WTC11 (cell line): ENCODE measurements at regions not wholly inside any gene's neighbourhood (a gene's known extent, or its start where the extent isn't known, plus 50 kb on each side); places are given as distances from the start of the nearest gene placed in this dataset.

Source experiments
- ATAC-seq: fragments of 200-7000 bp; cut with Tn5 transposase; 2 replicates; pipeline ENCODE4 v1.10.0; 2021; ENCODE audit warnings: mild to moderate bottlenecking, moderate library complexity
- CTCF ChIA-PET: fragments of 300-600 bp; sonication (Branson Sonifier 250); formaldehyde crosslinking; loops from one replicate; lab custom pipeline; 2021; ENCODE audit warnings: antibody characterized with exemption; lab: Charles Lee
- POLR2A ChIA-PET: fragments of 350-600 bp; sonication (Branson Sonifier 250); formaldehyde crosslinking; loops from one replicate; lab custom pipeline; 2021; ENCODE audit warnings: antibody characterized with exemption; lab: Charles Lee
- DNase-seq: peaks from one replicate; pipeline ENCODE4 v3.0.0; 2021; ENCODE audit warnings: low spot score
- H3K27ac Mint-ChIP-seq: 2 replicates; pipeline ENCODE4 v1.8.0; 2021; ENCODE audit warnings: mixed read lengths
- H3K27me3 Mint-ChIP-seq: 2 replicates; pipeline ENCODE4 v1.8.0; 2021; ENCODE audit warnings: low read depth, mild to moderate bottlenecking, moderate library complexity, mixed read lengths
- H3K36me3 Mint-ChIP-seq: 2 replicates; pipeline ENCODE4 v1.8.0; 2021; ENCODE audit warnings: mixed read lengths
- H3K4me1 Mint-ChIP-seq: 2 replicates; pipeline ENCODE4 v1.8.0; 2022; ENCODE audit warnings: mixed read lengths
- H3K4me3 Mint-ChIP-seq: 2 replicates; pipeline ENCODE4 v1.8.0; 2021; ENCODE audit warnings: mild to moderate bottlenecking, moderate library complexity, mixed read lengths
- H3K9me3 Mint-ChIP-seq: 2 replicates; pipeline ENCODE4 v1.8.0; 2021; ENCODE audit warnings: mixed read lengths
- EMX1 ChIP-seq: fragments of 250-450 bp; sonication (Bioruptor Pico); IDR thresholded peaks from 2 replicates; pipeline ENCODE4 v1.8.0; 2021; ENCODE audit warnings: mild to moderate bottlenecking
- FOXJ3 ChIP-seq: sonication (generic); formaldehyde crosslinking; IDR thresholded peaks from 2 replicates; pipeline ENCODE4 v1.9.0; 2021; ENCODE audit warnings: missing genetic modification reagents, mild to moderate bottlenecking, borderline replicate concordance
- KAT7 ChIP-seq: sonication (generic); formaldehyde crosslinking; IDR thresholded peaks from 2 replicates; pipeline ENCODE4 v1.8.1; 2023; ENCODE audit warnings: missing genetic modification reagents, mild to moderate bottlenecking, borderline replicate concordance
- MAX ChIP-seq: sonication (generic); formaldehyde crosslinking; IDR thresholded peaks from 2 replicates; pipeline ENCODE4 v1.8.0; 2022; ENCODE audit warnings: mild to moderate bottlenecking, missing genetic modification reagents
- NR2C2 ChIP-seq: sonication (generic); formaldehyde crosslinking; IDR thresholded peaks from 2 replicates; pipeline ENCODE4 v1.8.0; 2022; ENCODE audit warnings: mild to moderate bottlenecking, missing genetic modification reagents
- PRRX2 ChIP-seq: fragments of 250-450 bp; sonication (Bioruptor Pico); IDR thresholded peaks from 2 replicates; pipeline ENCODE4 v1.8.0; 2021; ENCODE audit warnings: mild to moderate bottlenecking
- RELA ChIP-seq: sonication (generic); formaldehyde crosslinking; IDR thresholded peaks from 2 replicates; pipeline ENCODE4 v1.8.1; 2022; ENCODE audit warnings: missing genetic modification reagents, mild to moderate bottlenecking, borderline replicate concordance
- ZBTB43 ChIP-seq: sonication (generic); formaldehyde crosslinking; IDR thresholded peaks from 2 replicates; pipeline ENCODE4 v1.8.1; 2023; ENCODE audit warnings: mild to moderate bottlenecking, missing genetic modification reagents
- ZNF138 ChIP-seq: sonication (generic); formaldehyde crosslinking; conservative IDR thresholded peaks from 2 replicates; pipeline ENCODE4 v1.8.1; 2022; ENCODE audit warnings: mild to moderate bottlenecking, moderate library complexity, missing genetic modification reagents
- ZNF219 ChIP-seq: sonication (generic); formaldehyde crosslinking; IDR thresholded peaks from 2 replicates; pipeline ENCODE4 v1.8.0; 2023; ENCODE audit warnings: missing genetic modification reagents, mild to moderate bottlenecking, borderline replicate concordance
- ZNF263 ChIP-seq: sonication (generic); formaldehyde crosslinking; IDR thresholded peaks from 2 replicates; pipeline ENCODE4 v1.8.1; 2022; ENCODE audit warnings: low read depth, mild to moderate bottlenecking, moderate library complexity, missing genetic modification reagents
- ZNF396 ChIP-seq: fragments of 250-450 bp; sonication (Bioruptor Pico); IDR thresholded peaks from 2 replicates; pipeline ENCODE4 v1.8.0; 2021; ENCODE audit warnings: mild to moderate bottlenecking, moderate library complexity, borderline replicate concordance
- ZNF671 ChIP-seq: fragments of 250-450 bp; sonication (Bioruptor Pico); IDR thresholded peaks from 2 replicates; pipeline ENCODE4 v1.8.0; 2021; ENCODE audit warnings: mild to moderate bottlenecking
- TF ChIP-seq, protein P1 (sequence below): sonication (generic); formaldehyde crosslinking; IDR thresholded peaks from 2 replicates; pipeline ENCODE4 v1.8.1; 2023; ENCODE audit warnings: mild to moderate bottlenecking, missing genetic modification reagents
- TF ChIP-seq, protein P2 (sequence below): sonication (generic); formaldehyde crosslinking; IDR thresholded peaks from 2 replicates; pipeline ENCODE4 v1.8.0; 2022; ENCODE audit warnings: mild to moderate bottlenecking, missing genetic modification reagents
- TF ChIP-seq, protein P3 (sequence below): sonication (generic); formaldehyde crosslinking; IDR thresholded peaks from 2 replicates; pipeline ENCODE4 v1.8.1; 2023; ENCODE audit warnings: mild to moderate bottlenecking, moderate library complexity, missing genetic modification reagents
- TF ChIP-seq, protein P4 (sequence below): sonication (generic); formaldehyde crosslinking; IDR thresholded peaks from 2 replicates; pipeline ENCODE4 v1.8.0; 2022; ENCODE audit warnings: mild to moderate bottlenecking, missing genetic modification reagents

DNA sequence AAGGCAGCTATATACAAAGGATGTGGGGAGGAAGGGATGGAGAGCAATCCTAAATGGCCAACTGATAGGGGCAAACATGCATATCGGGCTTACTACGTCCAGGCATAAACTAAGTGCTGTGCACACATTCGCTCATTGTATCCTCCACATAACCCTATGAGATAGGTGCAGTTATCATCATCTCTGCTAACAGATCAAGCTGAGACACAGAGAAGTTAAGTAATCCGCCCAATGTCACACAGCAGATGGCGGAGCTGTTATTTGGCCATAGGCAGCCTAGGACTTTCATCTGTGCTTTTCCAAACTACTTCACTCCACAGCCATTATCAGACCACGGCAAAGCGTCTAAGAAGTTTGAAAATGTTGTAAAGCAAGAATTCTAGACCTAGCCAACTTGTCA, 197.5 kb downstream of the RGS3 start:
- no peaks in the 10 kb centered on the region for H3K9me3 Mint-ChIP-seq
- TF ChIP-seq, protein P1, sequence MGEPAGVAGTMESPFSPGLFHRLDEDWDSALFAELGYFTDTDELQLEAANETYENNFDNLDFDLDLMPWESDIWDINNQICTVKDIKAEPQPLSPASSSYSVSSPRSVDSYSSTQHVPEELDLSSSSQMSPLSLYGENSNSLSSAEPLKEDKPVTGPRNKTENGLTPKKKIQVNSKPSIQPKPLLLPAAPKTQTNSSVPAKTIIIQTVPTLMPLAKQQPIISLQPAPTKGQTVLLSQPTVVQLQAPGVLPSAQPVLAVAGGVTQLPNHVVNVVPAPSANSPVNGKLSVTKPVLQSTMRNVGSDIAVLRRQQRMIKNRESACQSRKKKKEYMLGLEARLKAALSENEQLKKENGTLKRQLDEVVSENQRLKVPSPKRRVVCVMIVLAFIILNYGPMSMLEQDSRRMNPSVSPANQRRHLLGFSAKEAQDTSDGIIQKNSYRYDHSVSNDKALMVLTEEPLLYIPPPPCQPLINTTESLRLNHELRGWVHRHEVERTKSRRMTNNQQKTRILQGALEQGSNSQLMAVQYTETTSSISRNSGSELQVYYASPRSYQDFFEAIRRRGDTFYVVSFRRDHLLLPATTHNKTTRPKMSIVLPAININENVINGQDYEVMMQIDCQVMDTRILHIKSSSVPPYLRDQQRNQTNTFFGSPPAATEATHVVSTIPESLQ, result no peak
- TF ChIP-seq EMX1, result no peak
- TF ChIP-seq KAT7 (CRISPR knock-in tag), result no peak
- TF ChIP-seq MAX, result no peak
- no peak for TF ChIP-seq ZNF263 (CRISPR knock-in tag)
- no peak for TF ChIP-seq RELA (CRISPR knock-in tag)
- TF ChIP-seq ZNF138 (CRISPR knock-in tag), result no peak
- TF ChIP-seq FOXJ3 (CRISPR knock-in tag), result no peak
- TF ChIP-seq, protein P2, sequence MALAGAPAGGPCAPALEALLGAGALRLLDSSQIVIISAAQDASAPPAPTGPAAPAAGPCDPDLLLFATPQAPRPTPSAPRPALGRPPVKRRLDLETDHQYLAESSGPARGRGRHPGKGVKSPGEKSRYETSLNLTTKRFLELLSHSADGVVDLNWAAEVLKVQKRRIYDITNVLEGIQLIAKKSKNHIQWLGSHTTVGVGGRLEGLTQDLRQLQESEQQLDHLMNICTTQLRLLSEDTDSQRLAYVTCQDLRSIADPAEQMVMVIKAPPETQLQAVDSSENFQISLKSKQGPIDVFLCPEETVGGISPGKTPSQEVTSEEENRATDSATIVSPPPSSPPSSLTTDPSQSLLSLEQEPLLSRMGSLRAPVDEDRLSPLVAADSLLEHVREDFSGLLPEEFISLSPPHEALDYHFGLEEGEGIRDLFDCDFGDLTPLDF (CRISPR knock-in tag), result no peak
- TF ChIP-seq, protein P3, sequence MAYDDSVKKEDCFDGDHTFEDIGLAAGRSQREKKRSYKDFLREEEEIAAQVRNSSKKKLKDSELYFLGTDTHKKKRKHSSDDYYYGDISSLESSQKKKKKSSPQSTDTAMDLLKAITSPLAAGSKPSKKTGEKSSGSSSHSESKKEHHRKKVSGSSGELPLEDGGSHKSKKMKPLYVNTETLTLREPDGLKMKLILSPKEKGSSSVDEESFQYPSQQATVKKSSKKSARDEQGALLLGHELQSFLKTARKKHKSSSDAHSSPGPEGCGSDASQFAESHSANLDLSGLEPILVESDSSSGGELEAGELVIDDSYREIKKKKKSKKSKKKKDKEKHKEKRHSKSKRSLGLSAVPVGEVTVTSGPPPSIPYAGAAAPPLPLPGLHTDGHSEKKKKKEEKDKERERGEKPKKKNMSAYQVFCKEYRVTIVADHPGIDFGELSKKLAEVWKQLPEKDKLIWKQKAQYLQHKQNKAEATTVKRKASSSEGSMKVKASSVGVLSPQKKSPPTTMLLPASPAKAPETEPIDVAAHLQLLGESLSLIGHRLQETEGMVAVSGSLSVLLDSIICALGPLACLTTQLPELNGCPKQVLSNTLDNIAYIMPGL, result no peak
- TF ChIP-seq, all 79 proteins: peak for 0
- DNase-seq, result no peak
- Mint-ChIP-seq H3K4me1 (peaks cover 7% of the 10 kb centered on the region), H3K27me3 (peaks cover 5% of the 10 kb centered on the region), H3K4me3 (no peak overlapping the region), H3K27ac (no peak overlapping the region), H3K36me3 (no peaks in the 10 kb centered on the region)
- CTCF ChIA-PET, result interaction anchor here (0.6 to 1.8 kb wide), 3 partner anchors 58 to 250 kb away, joined by 3 to 9 read pairs (median 4); no protein-coding TSS in a partner anchor
- ATAC-seq, result no peak
- POLR2A ChIA-PET, result interaction anchor here (0.5 kb wide), 1 partner anchor 177 kb away, joined by 3 read pairs; no protein-coding TSS in a partner anchor

DNA sequence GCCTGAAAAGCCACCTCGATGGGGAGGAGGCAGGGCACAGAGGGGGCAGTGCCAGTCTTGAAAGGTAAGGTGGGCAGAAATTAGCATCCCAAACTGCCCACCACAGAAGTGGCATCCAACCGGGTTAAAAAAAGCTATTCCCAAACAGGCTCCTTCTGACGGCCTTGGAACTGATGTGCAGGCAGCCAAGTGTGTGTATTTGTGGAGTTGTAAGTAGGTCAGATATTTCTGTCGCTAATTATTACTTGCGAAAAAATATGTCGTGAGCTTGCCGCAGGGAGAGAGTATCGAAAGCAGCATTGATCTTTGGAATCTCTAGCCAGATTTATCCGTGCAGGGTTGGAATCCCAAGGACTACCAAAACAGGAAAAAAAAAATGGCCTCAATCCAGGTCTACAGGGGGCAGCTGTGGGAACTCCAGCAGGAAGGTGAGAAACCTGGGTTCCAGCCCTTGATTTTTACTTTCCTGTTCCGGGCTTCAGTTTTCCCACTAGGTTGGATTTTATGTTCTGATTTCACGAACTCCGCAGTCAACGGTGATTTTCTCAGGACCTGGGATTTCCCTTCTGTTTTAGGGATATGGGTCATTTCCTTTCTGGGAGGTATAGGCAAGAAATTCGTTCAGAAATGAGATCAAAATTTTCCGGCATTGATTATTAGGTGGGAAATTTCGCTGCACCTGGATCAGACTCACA, 200.8 kb downstream of the RGS3 start:
- no peak overlapping the region for H3K4me3 Mint-ChIP-seq
- ChIA-PET CTCF (interaction anchor here (1.0 to 2.7 kb wide), 5 partner anchors 9 to 218 kb away, joined by 3 to 10 read pairs (median 3); no protein-coding TSS in a partner anchor), POLR2A (interaction anchor here (0.6 kb wide), 1 partner anchor 70 kb away, joined by 3 read pairs; no protein-coding TSS in a partner anchor)
- H3K9me3 Mint-ChIP-seq, result no peaks in the 10 kb centered on the region
- ATAC-seq (no peak), DNase-seq (no peak)
- TF ChIP-seq ZNF671 (CRISPR knock-in tag) (no peak), ZNF396 (CRISPR knock-in tag) (no peak), NR2C2 (CRISPR knock-in tag) (no peak), ZNF219 (no peak), ZNF138 (CRISPR knock-in tag) (no peak), MAX (no peak), PRRX2 (CRISPR knock-in tag) (no peak), ZBTB43 (CRISPR knock-in tag) (no peak)
- TF ChIP-seq, protein P4, sequence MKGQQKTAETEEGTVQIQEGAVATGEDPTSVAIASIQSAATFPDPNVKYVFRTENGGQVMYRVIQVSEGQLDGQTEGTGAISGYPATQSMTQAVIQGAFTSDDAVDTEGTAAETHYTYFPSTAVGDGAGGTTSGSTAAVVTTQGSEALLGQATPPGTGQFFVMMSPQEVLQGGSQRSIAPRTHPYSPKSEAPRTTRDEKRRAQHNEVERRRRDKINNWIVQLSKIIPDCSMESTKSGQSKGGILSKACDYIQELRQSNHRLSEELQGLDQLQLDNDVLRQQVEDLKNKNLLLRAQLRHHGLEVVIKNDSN (CRISPR knock-in tag), result no peak
- TF ChIP-seq, protein P3, result no peak
- H3K36me3 Mint-ChIP-seq, result no peaks in the 10 kb centered on the region
- H3K27ac Mint-ChIP-seq, result no peak overlapping the region
- no peaks in the 10 kb centered on the region for H3K4me1 Mint-ChIP-seq
- peaks cover 8% of the 10 kb centered on the region for H3K27me3 Mint-ChIP-seq
